Karpas-422 (cell line): ENCODE measurements at regions not wholly inside any gene's neighbourhood (a gene's known extent, or its start where the extent isn't known, plus 50 kb on each side); places are given as distances from the start of the nearest gene placed in this dataset.
"Not testable (repeated sequence)": the region's sequence is repeated elsewhere in the genome, so short reads cannot be mapped to it uniquely, and the experiment has no call there.

Source experiments
- DNase-seq: peaks from one replicate; pipeline ENCODE4 v3.0.0-alpha.2; 2015
- H2AFZ ChIP-seq: fragments of 200-600 bp; sonication (generic); 2 replicates; pipeline ENCODE4 v1.6.1; 2014; ENCODE audit warnings: antibody characterized with exemption, low read length, mixed read lengths
- H3K27ac ChIP-seq: fragments of 200-600 bp; sonication (generic); 2 replicates; pipeline ENCODE4 v1.5.1; 2014; ENCODE audit warnings: mild to moderate bottlenecking, low read length, moderate library complexity
- H3K27me3 ChIP-seq: fragments of 200-600 bp; sonication (generic); 2 replicates; pipeline ENCODE4 v1.6.1; 2014; ENCODE audit warnings: low read length, mixed read lengths
- H3K36me3 ChIP-seq: fragments of 200-600 bp; sonication (generic); 2 replicates; pipeline ENCODE4 v1.6.1; 2014; ENCODE audit warnings: low read length, mixed read lengths; ENCODE audit not compliant: insufficient read depth
- H3K4me1 ChIP-seq: fragments of 200-600 bp; sonication (generic); 2 replicates; pipeline ENCODE4 v1.6.1; 2014; ENCODE audit warnings: mild to moderate bottlenecking, low read length, mixed read lengths
- H3K4me2 ChIP-seq: fragments of 200-600 bp; sonication (generic); 2 replicates; pipeline ENCODE4 v1.6.1; 2014; ENCODE audit warnings: low read length, low read depth, mild to moderate bottlenecking; ENCODE audit not compliant: poor library complexity, severe bottlenecking
- H3K4me3 ChIP-seq: fragments of 200-600 bp; sonication (generic); 2 replicates; pipeline ENCODE4 v1.5.1; 2014; ENCODE audit warnings: mild to moderate bottlenecking, antibody characterized with exemption, low read length, mixed read lengths
- H3K79me2 ChIP-seq: fragments of 200-600 bp; sonication (generic); 2 replicates; pipeline ENCODE4 v1.6.1; 2014; ENCODE audit warnings: mild to moderate bottlenecking, low read length, mixed read lengths
- H3K9ac ChIP-seq: fragments of 200-600 bp; sonication (generic); 2 replicates; pipeline ENCODE4 v1.6.0; 2014; ENCODE audit warnings: low read length
- H3K9me2 ChIP-seq: fragments of 200-600 bp; sonication (generic), shearing (Covaris generic); replicated peaks from 2 replicates; pipeline ENCODE4 v1.6.0; 2014; ENCODE audit warnings: mild to moderate bottlenecking, low read length, moderate library complexity; ENCODE audit not compliant: insufficient read depth
- H3K9me3 ChIP-seq: fragments of 300-700, 200-600 bp; sonication (generic); 2 replicates; pipeline ENCODE4 v1.6.1; 2014; ENCODE audit warnings: low read length, mixed read lengths
- H4K20me1 ChIP-seq: fragments of 200-600 bp; sonication (generic); 2 replicates; pipeline ENCODE4 v1.6.1; 2014; ENCODE audit warnings: mild to moderate bottlenecking, antibody characterized with exemption, low read length, low read depth; ENCODE audit not compliant: insufficient read depth

DNA sequence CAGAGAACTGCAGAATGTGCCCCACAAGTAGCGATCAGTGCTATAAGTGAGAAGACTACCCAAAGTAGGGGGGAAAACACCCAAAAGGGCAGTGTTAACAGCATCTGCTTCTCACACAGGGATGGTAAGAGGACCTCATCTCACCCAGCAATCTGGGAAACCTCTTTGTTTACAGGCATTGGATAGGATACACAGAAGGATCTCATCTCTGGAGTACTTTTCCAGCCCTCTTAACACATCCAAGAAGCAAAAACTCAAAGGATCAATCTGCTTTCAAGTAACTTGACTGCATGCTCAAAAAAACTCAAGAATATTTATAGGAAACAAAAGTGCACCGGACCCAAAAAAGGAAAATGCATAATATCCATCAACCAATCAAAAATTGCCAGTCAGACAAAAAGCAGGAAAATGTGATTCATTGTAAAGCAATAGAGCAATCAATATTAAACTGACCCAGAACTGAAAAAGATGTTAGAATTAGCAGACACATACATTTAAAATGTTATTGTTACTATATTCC is 311.0 kb upstream of the CXADR start:
- no peak for DNase-seq
- H3K79me2 ChIP-seq: no peaks in the 10 kb centered on the region
- no peaks in the 10 kb centered on the region for H3K9me2 ChIP-seq
- H2AFZ ChIP-seq: no peak overlapping the region
- no peaks in the 10 kb centered on the region for H3K36me3 ChIP-seq
- H3K4me3 ChIP-seq: no peak overlapping the region
- no peaks in the 10 kb centered on the region for H3K27me3 ChIP-seq
- H3K27ac ChIP-seq: no peak overlapping the region
- no peak overlapping the region for H3K9ac ChIP-seq
- H3K9me3 ChIP-seq: peaks cover 26% of the 10 kb centered on the region
- no peaks in the 10 kb centered on the region for H3K4me1 ChIP-seq
- H4K20me1 ChIP-seq: no peaks in the 10 kb centered on the region
- no peak overlapping the region for H3K4me2 ChIP-seq

DNA sequence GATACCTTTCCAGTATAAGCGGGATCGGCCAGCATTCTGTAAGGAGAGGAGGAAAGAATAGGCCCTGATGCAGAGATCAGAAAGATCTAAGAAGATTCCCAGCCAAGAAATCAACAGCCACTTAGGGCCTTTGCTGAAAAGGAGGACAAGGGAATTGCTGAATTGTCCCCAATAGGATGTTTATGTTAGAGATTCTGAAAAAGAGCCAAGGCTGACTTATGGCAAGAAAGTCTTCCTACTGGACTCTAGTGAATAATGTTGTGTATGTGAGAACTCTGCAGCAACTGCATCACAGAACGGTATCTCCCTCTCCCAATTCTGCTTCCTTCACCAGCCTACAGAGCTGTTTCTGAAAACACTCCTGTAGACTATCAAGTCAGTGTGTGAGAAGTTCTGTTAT is 298.0 kb upstream of the CXADR start:
- Histone ChIP-seq H2AFZ (no peak overlapping the region), H3K36me3 (no peaks in the 10 kb centered on the region), H3K4me2 (no peak overlapping the region), H3K4me1 (no peaks in the 10 kb centered on the region), H3K4me3 (no peak overlapping the region), H3K79me2 (no peaks in the 10 kb centered on the region), H3K9me2 (no peaks in the 10 kb centered on the region), H3K9ac (no peak overlapping the region), H4K20me1 (no peaks in the 10 kb centered on the region), H3K27ac (no peak overlapping the region), H3K27me3 (no peaks in the 10 kb centered on the region), H3K9me3 (peaks cover 35% of the 10 kb centered on the region)
- DNase-seq: no peak

DNA sequence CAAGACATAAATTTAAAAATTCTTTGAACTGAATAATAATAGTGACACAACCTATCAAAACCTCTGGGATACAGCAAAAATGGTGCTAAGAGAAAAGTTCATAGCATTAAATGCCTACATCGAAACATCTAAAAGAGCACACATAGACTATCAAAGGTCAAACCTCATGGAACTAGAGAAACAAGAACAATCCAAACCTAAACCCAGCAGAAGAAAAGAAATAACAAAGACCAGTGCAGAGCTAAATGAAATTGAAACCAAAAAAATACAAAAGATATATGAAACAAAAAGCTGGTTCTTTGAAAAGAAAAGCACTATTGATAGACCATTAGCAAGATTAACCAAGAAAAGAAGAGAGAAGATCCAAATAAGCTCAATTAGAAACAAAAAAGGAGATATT is 293.8 kb upstream of the CXADR start:
- not testable (repeated sequence) for H3K27me3 ChIP-seq, H3K4me1 ChIP-seq, DNase-seq, H3K4me2 ChIP-seq, H4K20me1 ChIP-seq, H3K9me2 ChIP-seq, H3K4me3 ChIP-seq, H2AFZ ChIP-seq, H3K36me3 ChIP-seq, H3K79me2 ChIP-seq, H3K9ac ChIP-seq, H3K27ac ChIP-seq
- peaks cover 28% of the 10 kb centered on the region for H3K9me3 ChIP-seq

DNA sequence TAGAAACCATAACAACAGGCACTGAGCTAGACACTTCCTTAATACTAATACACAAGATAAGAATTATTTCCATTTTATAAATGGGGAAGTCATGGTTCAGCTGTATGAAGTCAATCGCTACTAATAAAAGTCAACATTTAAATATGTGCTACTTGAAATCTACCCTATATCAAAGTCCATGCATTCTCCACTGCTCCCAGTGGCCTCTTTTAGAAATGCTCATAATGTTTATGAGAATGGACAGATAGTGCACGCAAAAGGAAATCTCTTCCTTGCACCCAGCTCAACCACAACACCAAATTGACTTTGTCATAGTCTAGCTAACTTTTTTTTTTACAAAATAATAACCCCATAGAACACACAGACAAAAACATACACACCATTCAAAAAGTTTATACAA is 281.7 kb upstream of the CXADR start:
- Histone ChIP-seq H3K4me3 (no peak overlapping the region), H3K9me2 (no peaks in the 10 kb centered on the region)

DNA sequence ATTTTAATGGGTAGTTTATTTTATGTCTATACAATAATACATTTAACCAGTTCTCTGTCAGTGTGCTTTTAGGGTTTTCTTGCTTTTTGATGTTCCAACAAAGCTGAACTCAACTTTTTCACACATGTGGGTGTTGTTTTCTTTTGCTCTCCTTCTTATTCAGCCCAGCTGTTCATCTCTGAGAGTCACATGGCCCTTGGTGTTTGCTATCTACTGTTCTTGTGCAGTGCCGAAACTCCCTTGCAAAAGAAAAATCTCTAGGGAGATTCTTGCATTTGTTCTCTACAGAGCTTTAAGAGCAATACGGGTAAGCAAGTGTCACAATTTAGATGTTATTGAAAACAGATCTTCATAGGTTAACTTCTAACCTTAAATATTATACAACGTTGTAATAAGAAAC is 281.1 kb upstream of the CXADR start:
- H3K9ac ChIP-seq: no peak overlapping the region
- H4K20me1 ChIP-seq: no peaks in the 10 kb centered on the region
- H3K4me3 ChIP-seq: no peak overlapping the region
- no peaks in the 10 kb centered on the region for H3K9me2 ChIP-seq
- no peaks in the 10 kb centered on the region for H3K79me2 ChIP-seq
- H3K4me1 ChIP-seq: no peaks in the 10 kb centered on the region
- no peaks in the 10 kb centered on the region for H3K36me3 ChIP-seq
- no peaks in the 10 kb centered on the region for H3K27me3 ChIP-seq
- peaks cover 20% of the 10 kb centered on the region for H3K9me3 ChIP-seq
- no peak for DNase-seq
- H3K4me2 ChIP-seq: no peak overlapping the region
- no peak overlapping the region for H3K27ac ChIP-seq
- no peak overlapping the region for H2AFZ ChIP-seq

More for the DNA sequence above, 281.7 kb upstream of the CXADR start:
- no peak overlapping the region for H3K9ac ChIP-seq
- no peak overlapping the region for H3K4me2 ChIP-seq
- H4K20me1 ChIP-seq: no peaks in the 10 kb centered on the region
- DNase-seq: no peak
- no peak overlapping the region for H3K27ac ChIP-seq
- H2AFZ ChIP-seq: no peak overlapping the region
- H3K27me3 ChIP-seq: no peaks in the 10 kb centered on the region
- H3K9me3 ChIP-seq: peaks cover 26% of the 10 kb centered on the region
- no peaks in the 10 kb centered on the region for H3K36me3 ChIP-seq
- H3K4me1 ChIP-seq: no peaks in the 10 kb centered on the region
- no peaks in the 10 kb centered on the region for H3K79me2 ChIP-seq

DNA sequence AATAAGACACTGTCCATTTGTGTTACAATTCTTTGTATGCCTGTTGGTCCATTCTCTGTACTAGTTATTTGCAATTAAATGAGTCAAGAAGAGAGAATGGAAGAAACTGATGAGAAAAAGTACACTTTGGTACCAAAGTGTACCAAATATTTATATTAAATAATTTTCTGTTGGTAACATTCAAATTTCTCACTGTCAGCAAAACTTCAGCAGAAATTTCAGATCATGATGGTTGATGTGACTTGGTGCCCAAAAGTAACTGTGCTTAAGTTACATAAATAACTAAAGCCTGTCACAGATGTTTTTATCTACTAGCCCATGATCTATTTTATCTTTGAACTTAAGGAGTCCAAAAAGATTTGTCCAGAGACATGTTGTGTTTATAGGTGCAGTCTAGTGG is 274.4 kb upstream of the CXADR start:
- Histone ChIP-seq H2AFZ (no peak overlapping the region), H3K4me2 (no peak overlapping the region), H3K4me1 (no peaks in the 10 kb centered on the region), H3K9me2 (no peaks in the 10 kb centered on the region), H3K27ac (no peak overlapping the region), H4K20me1 (no peaks in the 10 kb centered on the region), H3K4me3 (no peak overlapping the region), H3K9ac (no peak overlapping the region), H3K36me3 (no peaks in the 10 kb centered on the region), H3K79me2 (no peaks in the 10 kb centered on the region), H3K9me3 (peaks cover 25% of the 10 kb centered on the region), H3K27me3 (no peaks in the 10 kb centered on the region)
- no peak for DNase-seq

DNA sequence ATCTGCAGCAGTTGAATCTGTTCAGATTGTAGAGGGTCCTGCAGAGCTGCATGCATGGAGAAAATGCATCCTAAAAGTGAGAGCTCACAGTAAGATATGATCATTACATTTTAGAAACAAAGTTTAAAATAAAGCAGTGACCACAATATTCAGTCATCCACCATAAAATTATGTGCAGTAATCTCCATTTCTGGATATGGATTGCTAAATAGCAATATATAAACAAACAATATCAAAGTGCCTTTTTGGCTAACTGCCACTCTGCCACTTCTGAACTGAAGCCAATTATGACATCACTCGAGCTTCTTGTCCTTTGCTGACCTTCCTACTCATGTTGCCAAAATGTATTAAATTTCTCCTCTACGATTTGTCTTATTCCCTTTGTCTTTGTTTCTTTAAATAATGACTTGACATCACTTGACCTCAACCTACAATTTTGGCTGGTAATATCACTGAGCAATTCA is 262.0 kb upstream of the CXADR start:
- no peak overlapping the region for H3K27ac ChIP-seq
- no peaks in the 10 kb centered on the region for H3K9me2 ChIP-seq
- H2AFZ ChIP-seq: no peak overlapping the region
- no peaks in the 10 kb centered on the region for H3K27me3 ChIP-seq
- no peak overlapping the region for H3K9ac ChIP-seq
- no peaks in the 10 kb centered on the region for H3K4me1 ChIP-seq
- H3K9me3 ChIP-seq: peaks cover 33% of the 10 kb centered on the region
- DNase-seq: no peak
- H3K4me2 ChIP-seq: no peak overlapping the region
- H4K20me1 ChIP-seq: no peaks in the 10 kb centered on the region
- no peaks in the 10 kb centered on the region for H3K36me3 ChIP-seq
- H3K79me2 ChIP-seq: no peaks in the 10 kb centered on the region
- H3K4me3 ChIP-seq: no peak overlapping the region

DNA sequence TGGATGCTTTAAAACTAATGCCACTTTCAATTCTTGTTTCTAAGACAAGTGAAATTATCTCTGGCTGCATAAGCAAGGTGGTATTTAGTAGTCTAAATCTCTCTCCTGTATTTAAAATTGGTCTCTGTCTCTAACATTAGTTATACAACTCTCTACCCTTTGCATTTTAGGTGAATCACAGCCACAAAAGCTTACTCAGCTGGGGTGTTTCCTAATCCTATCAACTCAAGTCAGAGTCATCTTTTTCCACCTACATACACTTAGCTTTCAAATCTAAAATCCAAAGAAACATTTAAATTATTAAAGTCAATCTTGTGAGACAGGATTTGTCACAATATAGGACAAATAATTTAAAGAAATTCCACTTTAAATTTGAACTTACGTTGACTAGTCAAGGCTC is 255.1 kb upstream of the CXADR start:
- Histone ChIP-seq H3K9me2 (no peaks in the 10 kb centered on the region), H3K9me3 (peaks cover 28% of the 10 kb centered on the region), H3K4me2 (no peak overlapping the region), H3K27me3 (no peaks in the 10 kb centered on the region), H3K9ac (no peak overlapping the region), H3K4me3 (no peak overlapping the region), H4K20me1 (no peaks in the 10 kb centered on the region), H2AFZ (no peak overlapping the region), H3K79me2 (no peaks in the 10 kb centered on the region), H3K36me3 (no peaks in the 10 kb centered on the region), H3K4me1 (no peaks in the 10 kb centered on the region), H3K27ac (no peak overlapping the region)
- DNase-seq: no peak

DNA sequence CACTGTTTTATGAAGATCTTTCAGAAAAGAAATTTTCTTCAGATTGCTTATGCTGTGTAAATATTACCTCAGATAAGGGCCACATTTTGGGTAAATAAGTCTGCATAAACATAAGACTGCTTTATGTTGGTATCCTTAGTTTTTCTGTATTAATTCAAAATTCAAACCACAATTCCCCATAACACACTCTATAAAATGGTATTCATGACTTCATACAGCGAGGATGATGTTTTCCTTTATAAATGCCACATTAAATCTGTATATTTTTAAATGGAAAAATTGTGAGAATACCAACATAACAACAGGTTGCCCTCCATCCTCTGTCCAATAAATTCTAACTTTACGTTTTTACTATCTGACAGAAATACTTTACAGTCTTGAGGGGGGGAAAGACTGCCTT is 248.7 kb upstream of the CXADR start:
- Histone ChIP-seq H3K27me3 (no peaks in the 10 kb centered on the region), H4K20me1 (no peaks in the 10 kb centered on the region), H3K36me3 (no peaks in the 10 kb centered on the region), H2AFZ (no peak overlapping the region), H3K27ac (no peak overlapping the region), H3K9me2 (no peaks in the 10 kb centered on the region), H3K4me1 (no peaks in the 10 kb centered on the region), H3K9me3 (peaks cover 19% of the 10 kb centered on the region), H3K4me3 (no peak overlapping the region), H3K9ac (no peak overlapping the region), H3K4me2 (no peak overlapping the region), H3K79me2 (no peaks in the 10 kb centered on the region)
- no peak for DNase-seq
